ENCODE measurements at regions not wholly inside any gene's neighbourhood (a gene's known extent, or its start where the extent isn't known, plus 50 kb on each side); places are given as distances from the start of the nearest gene placed in this dataset.

- H3K27ac Mint-ChIP-seq: no peak overlapping the region
- Histone ChIP-seq H3K9me3 (ENCODE audit: control insufficient read depth, low read length) (no peaks in the 10 kb centered on the region), H3K9ac (ENCODE audit: extremely low read depth, low read length, poor library complexity, severe bottlenecking) (no peak overlapping the region), H3K36me3 (ENCODE audit: control insufficient read depth, insufficient read depth, low read length) (no peaks in the 10 kb centered on the region), H3K4me3 (ENCODE audit: low read length) (no peak overlapping the region), H3K4me1 (ENCODE audit: control insufficient read depth, insufficient read depth, low read length) (no peaks in the 10 kb centered on the region), H3K27ac (ENCODE audit: low read depth, low read length) (no peak overlapping the region), H3K27me3 (ENCODE audit: control insufficient read depth, insufficient read depth, low read length, poor library complexity, severe bottlenecking) (peaks cover 10% of the 10 kb centered on the region)
- DNase-seq: no peak
- WGBS, 2 experiments (ENCODE audit: insufficient coverage in 1 of 2, insufficient read length in 1 of 2): 94 to 96% methylated on average over 3 to 4 of the region's 4 CpGs
- TF ChIP-seq, protein P1, sequence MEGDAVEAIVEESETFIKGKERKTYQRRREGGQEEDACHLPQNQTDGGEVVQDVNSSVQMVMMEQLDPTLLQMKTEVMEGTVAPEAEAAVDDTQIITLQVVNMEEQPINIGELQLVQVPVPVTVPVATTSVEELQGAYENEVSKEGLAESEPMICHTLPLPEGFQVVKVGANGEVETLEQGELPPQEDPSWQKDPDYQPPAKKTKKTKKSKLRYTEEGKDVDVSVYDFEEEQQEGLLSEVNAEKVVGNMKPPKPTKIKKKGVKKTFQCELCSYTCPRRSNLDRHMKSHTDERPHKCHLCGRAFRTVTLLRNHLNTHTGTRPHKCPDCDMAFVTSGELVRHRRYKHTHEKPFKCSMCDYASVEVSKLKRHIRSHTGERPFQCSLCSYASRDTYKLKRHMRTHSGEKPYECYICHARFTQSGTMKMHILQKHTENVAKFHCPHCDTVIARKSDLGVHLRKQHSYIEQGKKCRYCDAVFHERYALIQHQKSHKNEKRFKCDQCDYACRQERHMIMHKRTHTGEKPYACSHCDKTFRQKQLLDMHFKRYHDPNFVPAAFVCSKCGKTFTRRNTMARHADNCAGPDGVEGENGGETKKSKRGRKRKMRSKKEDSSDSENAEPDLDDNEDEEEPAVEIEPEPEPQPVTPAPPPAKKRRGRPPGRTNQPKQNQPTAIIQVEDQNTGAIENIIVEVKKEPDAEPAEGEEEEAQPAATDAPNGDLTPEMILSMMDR (conservative IDR thresholded peaks at IDR 0.05): no peak
- H3K27me3 Mint-ChIP-seq (ENCODE audit: insufficient read depth): peaks cover 18% of the 10 kb centered on the region
- no peaks in the 10 kb centered on the region for H3K9me3 Mint-ChIP-seq
- no peaks in the 10 kb centered on the region for H3K36me3 Mint-ChIP-seq (ENCODE audit: low read depth)
- H3K4me1 Mint-ChIP-seq: no peaks in the 10 kb centered on the region
- no peak overlapping the region for H3K4me3 Mint-ChIP-seq
Measured at GRCh38 chr16:8426569-8426968, 163.7 kb downstream of the TMEM114 start.

GRCh38 chr16:8417145-8417544 is 173.2 kb downstream of the TMEM114 start:
- TF ChIP-seq, protein P1 (conservative IDR thresholded peaks at IDR 0.05): no peak
- no peak overlapping the region for H3K4me3 ChIP-seq (ENCODE audit: low read length)
- Mint-ChIP-seq H3K4me3 (no peak overlapping the region), H3K27me3 (ENCODE audit: insufficient read depth) (peaks cover 32% of the 10 kb centered on the region), H3K9me3 (no peaks in the 10 kb centered on the region), H3K4me1 (no peaks in the 10 kb centered on the region), H3K27ac (no peak overlapping the region), H3K36me3 (ENCODE audit: low read depth) (no peaks in the 10 kb centered on the region)
- H3K9ac ChIP-seq (ENCODE audit: extremely low read depth, low read length, poor library complexity, severe bottlenecking): no peak overlapping the region
- no peaks in the 10 kb centered on the region for H3K36me3 ChIP-seq (ENCODE audit: control insufficient read depth, insufficient read depth, low read length)
- no peaks in the 10 kb centered on the region for H3K4me1 ChIP-seq (ENCODE audit: control insufficient read depth, insufficient read depth, low read length)
- WGBS, 2 experiments (ENCODE audit: insufficient coverage in 1 of 2, insufficient read length in 1 of 2): 91 to 95% methylated on average over 3 to 4 of the region's 4 CpGs
- peaks cover 33% of the 10 kb centered on the region for H3K27me3 ChIP-seq (ENCODE audit: control insufficient read depth, insufficient read depth, low read length, poor library complexity, severe bottlenecking)
- DNase-seq: no peak
- H3K27ac ChIP-seq (ENCODE audit: low read depth, low read length): no peak overlapping the region
- no peaks in the 10 kb centered on the region for H3K9me3 ChIP-seq (ENCODE audit: control insufficient read depth, low read length)

- Histone ChIP-seq H3K27me3 (ENCODE audit: control insufficient read depth, insufficient read depth, low read length, poor library complexity, severe bottlenecking) (peaks cover 4% of the 10 kb centered on the region), H3K4me1 (ENCODE audit: control insufficient read depth, insufficient read depth, low read length) (no peaks in the 10 kb centered on the region), H3K4me3 (ENCODE audit: low read length) (no peak overlapping the region), H3K9me3 (ENCODE audit: control insufficient read depth, low read length) (no peaks in the 10 kb centered on the region), H3K36me3 (ENCODE audit: control insufficient read depth, insufficient read depth, low read length) (no peaks in the 10 kb centered on the region), H3K9ac (ENCODE audit: extremely low read depth, low read length, poor library complexity, severe bottlenecking) (no peak overlapping the region), H3K27ac (ENCODE audit: low read depth, low read length) (no peak overlapping the region)
- Mint-ChIP-seq H3K4me1 (no peaks in the 10 kb centered on the region), H3K27me3 (ENCODE audit: insufficient read depth) (peaks cover 6% of the 10 kb centered on the region), H3K36me3 (ENCODE audit: low read depth) (no peaks in the 10 kb centered on the region), H3K9me3 (no peaks in the 10 kb centered on the region), H3K4me3 (no peak overlapping the region), H3K27ac (no peak overlapping the region)
- WGBS, 2 experiments (ENCODE audit: insufficient coverage in 1 of 2, insufficient read length in 1 of 2): 87 to 90% methylated on average over 5 to 9 of the region's 9 CpGs
- TF ChIP-seq, protein P1 (conservative IDR thresholded peaks at IDR 0.05): no peak
- no peak for DNase-seq
Measured at GRCh38 chr16:8408855-8409567, 181.3 kb downstream of the TMEM114 start.

Measured in endodermal cell (in vitro differentiated cells).